OCI-LY1 (cell line): ENCODE measurements at regions not wholly inside any gene's neighbourhood (a gene's known extent, or its start where the extent isn't known, plus 50 kb on each side); places are given as distances from the start of the nearest gene placed in this dataset.
A peak's percentile ranks its signal among the peaks of the same experiment; 100 is the strongest.

Source experiments
- H2AFZ ChIP-seq: fragments of 200-600 bp; sonication (generic), shearing (Covaris generic); 2 replicates; pipeline ENCODE4 v1.6.0; 2014; ENCODE audit warnings: antibody characterized with exemption, mild to moderate bottlenecking, low read length
- H3F3A ChIP-seq: fragments of 200-600 bp; sonication (generic), shearing (Covaris generic); 2 replicates; pipeline ENCODE4 v1.6.0; 2014; ENCODE audit warnings: mild to moderate bottlenecking, antibody characterized with exemption, low read length, moderate library complexity; ENCODE audit not compliant: insufficient read depth
- H3K27ac ChIP-seq: fragments of 200-600 bp; sonication (generic); 2 replicates; pipeline ENCODE4 v1.5.1; 2014; ENCODE audit warnings: low read length, mixed run types, mild to moderate bottlenecking, low read depth; ENCODE audit not compliant: poor library complexity, severe bottlenecking
- H3K27me3 ChIP-seq: fragments of 200-600 bp; sonication (generic); 2 replicates; pipeline ENCODE4 v1.6.0; 2014; ENCODE audit warnings: antibody characterized with exemption, mild to moderate bottlenecking, low read length, moderate library complexity; ENCODE audit not compliant: insufficient read depth
- H3K36me3 ChIP-seq: fragments of 200-600 bp; sonication (generic); 2 replicates; pipeline ENCODE4 v1.6.1; 2014; ENCODE audit warnings: mild to moderate bottlenecking, antibody characterized with exemption, low read length, moderate library complexity, mixed read lengths; ENCODE audit not compliant: insufficient read depth
- H3K4me1 ChIP-seq: fragments of 200-600 bp; sonication (generic); 2 replicates; pipeline ENCODE4 v1.5.1; 2014; ENCODE audit warnings: mild to moderate bottlenecking, low read length, moderate library complexity; ENCODE audit not compliant: insufficient read depth, severe bottlenecking
- H3K4me2 ChIP-seq: fragments of 200-600 bp; sonication (generic), shearing (Covaris generic); 2 replicates; pipeline ENCODE4 v1.6.1; 2014; ENCODE audit warnings: low read length
- H3K4me3 ChIP-seq: fragments of 200-600 bp; sonication (generic); 2 replicates; pipeline ENCODE4 v1.5.1; 2014; ENCODE audit warnings: low read length, low read depth, mild to moderate bottlenecking, mixed read lengths; ENCODE audit not compliant: poor library complexity, severe bottlenecking
- H3K79me2 ChIP-seq: fragments of 200-600 bp; shearing (Covaris generic); 2 replicates; pipeline ENCODE4 v1.6.1; 2016; ENCODE audit warnings: mixed run types, low read length, mixed read lengths; ENCODE audit not compliant: insufficient read depth
- H3K9ac ChIP-seq: fragments of 200-600 bp; sonication (generic), shearing (Covaris generic); 2 replicates; pipeline ENCODE4 v1.6.1; 2014; ENCODE audit warnings: mild to moderate bottlenecking, low read length, mixed read lengths
- H3K9me2 ChIP-seq: fragments of 200-600 bp; sonication (generic), shearing (Covaris generic); 2 replicates; pipeline ENCODE4 v1.6.1; 2014; ENCODE audit warnings: low read depth, mild to moderate bottlenecking, low read length, mixed read lengths
- H3K9me3 ChIP-seq: fragments of 200-600 bp; shearing (Covaris generic); 2 replicates; pipeline ENCODE4 v1.6.1; 2014; ENCODE audit warnings: low read length, mixed read lengths
- H4K20me1 ChIP-seq: fragments of 200-600 bp; sonication (generic), shearing (Covaris generic); 2 replicates; pipeline ENCODE4 v1.6.0; 2016; ENCODE audit warnings: mild to moderate bottlenecking, low read length; ENCODE audit not compliant: insufficient read depth
- CTCF ChIP-seq: fragments of 200-600 bp; sonication (generic), shearing (Covaris generic); IDR thresholded peaks from 2 replicates; pipeline ENCODE4 v1.5.1; 2017; ENCODE audit warnings: mild to moderate bottlenecking, antibody characterized with exemption, low read length, moderate library complexity, mixed read lengths
- EZH2 ChIP-seq: fragments of 200-600 bp; sonication (generic), shearing (Covaris generic); IDR thresholded peaks from 2 replicates; pipeline ENCODE4 v1.8.0; 2017; ENCODE audit warnings: borderline replicate concordance, mixed run types, mild to moderate bottlenecking, antibody characterized with exemption, low read length, moderate library complexity, mixed read lengths

- TF ChIP-seq EZH2 (no peak), CTCF (no peak)
- H3K27me3 ChIP-seq = no peaks in the 10 kb centered on the region
- H3K4me3 ChIP-seq = peak overlapping the region; percentile 69
- no peak overlapping the region for H2AFZ ChIP-seq
- peaks cover 29% of the 10 kb centered on the region for H3K79me2 ChIP-seq
- H3K9ac ChIP-seq = peak overlapping the region; percentile 88
- no peaks in the 10 kb centered on the region for H3K36me3 ChIP-seq
- no peaks in the 10 kb centered on the region for H3K9me2 ChIP-seq
- H3K27ac ChIP-seq = peak overlapping the region; percentile 99
- peak overlapping the region; percentile 80 for H3K4me2 ChIP-seq
- H4K20me1 ChIP-seq = no peaks in the 10 kb centered on the region
- peaks cover 13% of the 10 kb centered on the region; the same call in 1 of the 2 replicates for H3F3A ChIP-seq
- no peaks in the 10 kb centered on the region for H3K9me3 ChIP-seq
- H3K4me1 ChIP-seq = peaks cover 92% of the 10 kb centered on the region
Observed at GRCh38 chr12:92466391-92467305, 236.1 kb upstream of the PLEKHG7 start.

DNA sequence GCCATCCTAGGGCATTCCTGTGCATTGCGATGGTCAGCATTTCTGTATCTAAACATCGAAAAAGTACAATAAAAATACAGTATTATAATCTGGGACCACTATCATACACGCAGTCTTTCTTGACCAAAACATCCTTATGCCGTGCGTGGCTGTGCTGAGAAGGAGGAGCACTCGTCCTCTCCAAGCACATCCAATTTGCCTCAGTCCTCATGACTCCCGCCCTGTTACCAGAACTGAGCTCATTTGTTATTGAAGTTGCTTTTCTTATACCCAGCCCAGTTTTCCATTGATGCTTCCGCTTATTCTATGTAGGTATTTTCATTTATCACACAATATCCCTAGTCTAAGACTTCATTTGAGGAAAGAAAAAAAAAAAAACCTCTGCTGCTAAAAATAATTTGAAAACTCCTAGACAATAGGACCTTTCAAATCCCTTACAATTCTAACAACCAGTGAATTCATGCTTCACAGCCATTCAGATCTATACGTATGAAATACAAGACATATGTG lies 236.9 kb upstream of the PLEKHG7 start:
- Histone ChIP-seq H3K9ac (peak overlapping the region; percentile 88), H2AFZ (no peak overlapping the region), H3F3A (peaks cover 13% of the 10 kb centered on the region; the same call in 1 of the 2 replicates), H4K20me1 (no peaks in the 10 kb centered on the region), H3K27me3 (no peaks in the 10 kb centered on the region), H3K4me1 (peaks cover 92% of the 10 kb centered on the region), H3K9me2 (no peaks in the 10 kb centered on the region), H3K79me2 (peaks cover 23% of the 10 kb centered on the region), H3K36me3 (no peaks in the 10 kb centered on the region), H3K9me3 (no peaks in the 10 kb centered on the region), H3K4me2 (peak overlapping the region; percentile 80), H3K4me3 (peak overlapping the region; percentile 69), H3K27ac (peak overlapping the region; percentile 99)
- TF ChIP-seq EZH2 (no peak), CTCF (no peak)

DNA sequence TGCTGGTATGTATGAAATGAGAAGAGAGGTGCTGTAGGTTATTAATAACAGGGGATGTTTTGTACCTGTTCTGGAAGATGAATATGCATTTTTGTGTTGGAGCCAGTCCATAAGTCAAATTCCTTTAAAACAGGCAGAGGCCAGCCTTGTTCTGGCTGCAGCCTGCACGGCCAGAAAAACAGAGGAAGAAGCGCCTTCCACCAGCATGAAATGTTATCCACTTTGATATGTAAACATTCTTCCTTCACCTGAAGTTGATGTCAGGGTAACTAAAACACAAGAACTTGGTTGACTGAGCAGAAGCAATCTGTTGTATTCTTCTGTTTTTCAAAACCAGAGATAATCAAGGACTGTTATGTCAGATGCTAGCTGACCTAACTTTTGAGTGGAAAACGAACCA lies 237.9 kb upstream of the PLEKHG7 start:
- H3K36me3 ChIP-seq = no peaks in the 10 kb centered on the region
- H3K4me3 ChIP-seq = peak overlapping the region; percentile 69
- peaks cover 23% of the 10 kb centered on the region for H3K79me2 ChIP-seq
- peaks cover 92% of the 10 kb centered on the region for H3K4me1 ChIP-seq
- no peaks in the 10 kb centered on the region for H3K9me3 ChIP-seq
- H3K9me2 ChIP-seq = no peaks in the 10 kb centered on the region
- H2AFZ ChIP-seq = no peak overlapping the region
- H4K20me1 ChIP-seq = no peaks in the 10 kb centered on the region
- H3K4me2 ChIP-seq = peak overlapping the region; percentile 80
- H3K27ac ChIP-seq = peak overlapping the region; percentile 99
- TF ChIP-seq CTCF = no peak
- TF ChIP-seq EZH2 = no peak
- peaks cover 13% of the 10 kb centered on the region; the same call in 1 of the 2 replicates for H3F3A ChIP-seq
- H3K27me3 ChIP-seq = no peaks in the 10 kb centered on the region
- peak overlapping the region; percentile 88 for H3K9ac ChIP-seq
